ENCODE measurements at regions not wholly inside any gene's neighbourhood (a gene's known extent, or its start where the extent isn't known, plus 50 kb on each side); places are given as distances from the start of the nearest gene placed in this dataset.

DNA sequence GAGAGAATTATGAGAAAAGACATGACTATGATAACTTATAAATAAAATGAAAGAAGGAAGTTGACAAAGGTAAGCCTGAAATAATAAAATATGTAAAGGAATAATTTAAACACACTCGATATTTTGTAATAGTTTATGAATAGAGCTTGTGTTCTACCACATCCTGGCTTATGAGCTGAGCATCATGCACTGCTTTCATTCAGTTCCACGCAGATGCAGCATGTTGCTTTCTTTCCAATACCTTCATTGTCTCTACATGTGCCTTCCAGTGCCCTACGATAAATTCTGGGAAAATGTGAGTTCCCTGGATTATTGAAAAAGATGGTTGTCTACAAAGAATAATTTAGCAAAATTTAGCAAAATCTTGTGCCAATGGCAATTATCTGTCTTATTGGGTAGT is 398.9 kb upstream of the SEMA3C start:
- no peak for DNase-seq
- Histone ChIP-seq H3K9me3 (replicated peaks in 1 of 3) (no peaks in the 10 kb centered on the region), H3K27ac (no peak overlapping the region), H3K4me3 (no peak overlapping the region), H3K36me3 (replicated peaks in 1 of 2) (no peaks in the 10 kb centered on the region), H3K27me3 (no peaks in the 10 kb centered on the region), H3K4me1 (replicated peaks in 1 of 2) (no peaks in the 10 kb centered on the region)
- intact Hi-C loops (cut with DNase I), result no loop called here
- WGBS, 4 donors, result 73 to 77% (median 77%) methylated on average over 3 of the region's 3 CpGs
- TF ChIP-seq CTCF (IDR thresholded peaks at IDR 0.05) (no peak), POLR2A (IDR thresholded peaks at IDR 0.05) (no peak)

GRCh38 chr7:81308643-81309322 is 389.9 kb upstream of the SEMA3C start:
- TF ChIP-seq POLR2A (IDR thresholded peaks at IDR 0.05) (no peak), CTCF (IDR thresholded peaks at IDR 0.05) (no peak)
- Histone ChIP-seq H3K27me3 (no peaks in the 10 kb centered on the region), H3K4me1 (replicated peaks in 1 of 2) (no peaks in the 10 kb centered on the region), H3K36me3 (replicated peaks in 1 of 2) (no peaks in the 10 kb centered on the region), H3K4me3 (no peak overlapping the region), H3K27ac (no peak overlapping the region), H3K9me3 (replicated peaks in 1 of 3) (no peaks in the 10 kb centered on the region)
- 25 to 35% (median 28%) methylated on average over 2 of the region's 2 CpGs for WGBS, 4 donors
- intact Hi-C loops (cut with DNase I), result no loop called here
- DNase-seq, result no peak

- TF ChIP-seq CTCF (IDR thresholded peaks at IDR 0.05) (no peak), POLR2A (IDR thresholded peaks at IDR 0.05) (no peak)
- Histone ChIP-seq H3K4me3 (no peak overlapping the region), H3K27ac (no peak overlapping the region), H3K36me3 (replicated peaks in 1 of 2) (no peaks in the 10 kb centered on the region), H3K4me1 (replicated peaks in 1 of 2) (no peaks in the 10 kb centered on the region), H3K9me3 (replicated peaks in 1 of 3) (no peaks in the 10 kb centered on the region), H3K27me3 (no peaks in the 10 kb centered on the region)
- DNase-seq, result no peak
- 64 to 87% (median 75%) methylated on average over 2 of the region's 2 CpGs for WGBS, 4 donors
- intact Hi-C loops (cut with DNase I), result no loop called here
Measured at GRCh38 chr7:81301815-81302214, 383.0 kb upstream of the SEMA3C start.

GRCh38 chr7:81300753-81301152 is 381.9 kb upstream of the SEMA3C start:
- 63 to 75% (median 68%) methylated on average over 3 of the region's 3 CpGs for WGBS, 4 donors
- Histone ChIP-seq H3K4me3 (no peak overlapping the region), H3K27ac (no peak overlapping the region), H3K36me3 (replicated peaks in 1 of 2) (no peaks in the 10 kb centered on the region), H3K27me3 (no peaks in the 10 kb centered on the region), H3K9me3 (replicated peaks in 1 of 3) (no peaks in the 10 kb centered on the region), H3K4me1 (replicated peaks in 1 of 2) (no peaks in the 10 kb centered on the region)
- intact Hi-C loops (cut with DNase I), result no loop called here
- TF ChIP-seq CTCF (IDR thresholded peaks at IDR 0.05) (no peak), POLR2A (IDR thresholded peaks at IDR 0.05) (no peak)
- DNase-seq, result no peak

Measured in adrenal gland (tissue), 9 donors.